GM12878 (cell line): ENCODE measurements at regions not wholly inside any gene's neighbourhood (a gene's known extent, or its start where the extent isn't known, plus 50 kb on each side); places are given as distances from the start of the nearest gene placed in this dataset.

ENCODE experiments used
- CEBPB ChIP-seq, 2 experiments: fragments of 150-350 bp in 1 of 2; IDR thresholded peaks; 2 replicates each; pipeline ENCODE4 v1.6.1; 2012 to 2014; ENCODE audit warnings: low read depth in 2 of 2, low read length in 2 of 2, borderline replicate concordance in 1 of 2, inconsistent platforms in 1 of 2
- EP300 ChIP-seq, 2 experiments: fragments of 150-350 bp in 1 of 2; IDR thresholded peaks; 2 replicates each; pipeline ENCODE4 v1.6.1; 2011 to 2012; ENCODE audit warnings: low read depth in 2 of 2, low read length in 2 of 2, borderline replicate concordance in 1 of 2, improper control_type of control experiment in 1 of 2, inconsistent platforms in 1 of 2; ENCODE audit not compliant: control insufficient read depth in 1 of 2
- EZH2 ChIP-seq: IDR thresholded peaks from 2 replicates; pipeline ENCODE4 v1.6.1; 2012; ENCODE audit warnings: low read depth, mild to moderate bottlenecking, control low read depth, inconsistent platforms, low read length, borderline replicate concordance; ENCODE audit not compliant: control insufficient read depth
- HDGF ChIP-seq: fragments of 450-650 bp; IDR thresholded peaks from 2 replicates; pipeline ENCODE4 v1.6.1; 2016; ENCODE audit warnings: antibody characterized with exemption
- JUNB ChIP-seq: IDR thresholded peaks from 2 replicates; pipeline ENCODE4 v1.6.1; 2016; ENCODE audit warnings: antibody characterized with exemption, mild to moderate bottlenecking
- POLR2A ChIP-seq: IDR thresholded peaks from 2 replicates; pipeline ENCODE4 v1.6.1; 2011; ENCODE audit warnings: low read depth, mild to moderate bottlenecking, low read length
- RBBP5 ChIP-seq: fragments of 200-600 bp; sonication (generic); conservative IDR thresholded peaks from 2 replicates; pipeline ENCODE4 v1.6.1; 2016
- USF2 ChIP-seq: IDR thresholded peaks from 2 replicates; pipeline ENCODE4 v1.6.1; 2011; ENCODE audit warnings: low read depth, low read length, improper control_type of control experiment, borderline replicate concordance
- YY1 ChIP-seq: IDR thresholded peaks from 2 replicates; pipeline ENCODE4 v1.6.1; 2011; ENCODE audit warnings: low read depth, mild to moderate bottlenecking, low read length
- ZNF622 ChIP-seq: fragments of 450-650 bp; IDR thresholded peaks from 2 replicates; pipeline ENCODE4 v1.6.1; 2017; ENCODE audit warnings: mild to moderate bottlenecking, inconsistent platforms

- no peak for TF ChIP-seq POLR2A
- TF ChIP-seq RBBP5, result no peak
- no peak for TF ChIP-seq YY1
- TF ChIP-seq EP300 (IDR thresholded peaks at IDR 0.05; ENCODE audit: borderline replicate concordance in 1 of 2, control insufficient read depth in 1 of 2, low read depth in 2 of 2, low read length in 2 of 2), result no peak
- no peak for TF ChIP-seq USF2
- TF ChIP-seq EZH2, result no peak
- TF ChIP-seq CEBPB (IDR thresholded peaks at IDR 0.05; ENCODE audit: borderline replicate concordance in 1 of 2, low read depth in 2 of 2, low read length in 2 of 2), result no peak
- no peak for TF ChIP-seq JUNB
- TF ChIP-seq HDGF, result no peak
- no peak for TF ChIP-seq ZNF622
These were observed 65.6 kb upstream of the MBNL1 start for GRCh38 chr3:152202976-152203626.
